HEK293T (cell line): ENCODE measurements at regions not wholly inside any gene's neighbourhood (a gene's known extent, or its start where the extent isn't known, plus 50 kb on each side); places are given as distances from the start of the nearest gene placed in this dataset.

Source experiments
- FOXA1 ChIP-seq: fragments of 450-650 bp; IDR thresholded peaks from 2 replicates; pipeline ENCODE4 v1.6.1; 2016; ENCODE audit warnings: mild to moderate bottlenecking
- FOXM1 ChIP-seq: fragments of 450-650 bp; IDR thresholded peaks from 2 replicates; pipeline ENCODE4 v1.6.1; 2017; ENCODE audit warnings: mild to moderate bottlenecking, borderline replicate concordance
- TARDBP ChIP-seq: fragments of 450-650 bp; IDR thresholded peaks from 2 replicates; pipeline ENCODE4 v1.6.1; 2016

DNA sequence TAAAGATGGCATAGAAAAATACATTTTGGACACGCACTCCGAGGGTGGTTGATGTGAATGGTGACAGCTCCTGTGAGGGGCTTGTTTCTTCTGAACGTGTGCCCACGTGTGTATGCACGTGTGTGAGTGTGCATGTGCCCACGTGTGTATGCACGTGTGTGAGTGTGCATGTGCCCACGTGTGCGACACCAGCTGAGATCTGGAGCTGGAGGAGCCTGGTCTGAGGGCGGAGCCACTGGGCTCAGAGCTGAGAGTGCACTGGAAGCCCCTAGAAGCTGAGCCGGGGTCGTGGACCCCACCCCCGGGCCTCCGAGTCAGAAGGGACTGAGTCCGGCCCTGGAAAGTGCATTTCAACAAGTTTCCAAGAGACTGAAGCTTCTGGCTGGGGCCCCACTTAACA, 282.5 kb upstream of the IRX4 start:
- TF ChIP-seq FOXM1, result no peak
- TF ChIP-seq FOXA1, result no peak
- TF ChIP-seq TARDBP, result no peak
